ENCODE measurements at regions not wholly inside any gene's neighbourhood (a gene's known extent, or its start where the extent isn't known, plus 50 kb on each side); places are given as distances from the start of the nearest gene placed in this dataset.

DNA sequence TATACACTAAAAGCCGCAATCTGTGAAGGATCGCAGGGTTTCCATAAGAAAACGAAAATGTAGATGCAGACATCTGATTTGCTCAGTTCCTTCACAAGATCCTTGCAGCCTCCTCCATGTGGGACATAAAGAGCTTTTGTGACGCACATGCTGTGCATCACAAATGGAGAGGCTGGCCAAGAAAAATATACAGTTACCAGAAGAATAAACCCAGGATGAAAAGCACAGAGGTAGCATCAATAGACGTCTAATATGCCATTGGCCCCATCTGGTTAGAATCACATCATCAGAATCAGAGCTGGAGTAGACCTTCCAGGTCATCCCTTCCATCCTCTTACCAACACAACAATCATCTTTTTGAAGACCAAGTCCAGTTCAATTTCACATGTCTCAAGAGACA, 517.4 kb downstream of the RAB28 start:
- Histone ChIP-seq H3K9me3 (no peaks in the 10 kb centered on the region), H3K4me3 (no peak overlapping the region), H3K4me1 (no peaks in the 10 kb centered on the region), H3K27ac (no peak overlapping the region), H3K36me3 (no peaks in the 10 kb centered on the region), H3K27me3 (no peaks in the 10 kb centered on the region)
- TF ChIP-seq POLR2A (IDR thresholded peaks at IDR 0.05): no peak
- TF ChIP-seq, protein P1, sequence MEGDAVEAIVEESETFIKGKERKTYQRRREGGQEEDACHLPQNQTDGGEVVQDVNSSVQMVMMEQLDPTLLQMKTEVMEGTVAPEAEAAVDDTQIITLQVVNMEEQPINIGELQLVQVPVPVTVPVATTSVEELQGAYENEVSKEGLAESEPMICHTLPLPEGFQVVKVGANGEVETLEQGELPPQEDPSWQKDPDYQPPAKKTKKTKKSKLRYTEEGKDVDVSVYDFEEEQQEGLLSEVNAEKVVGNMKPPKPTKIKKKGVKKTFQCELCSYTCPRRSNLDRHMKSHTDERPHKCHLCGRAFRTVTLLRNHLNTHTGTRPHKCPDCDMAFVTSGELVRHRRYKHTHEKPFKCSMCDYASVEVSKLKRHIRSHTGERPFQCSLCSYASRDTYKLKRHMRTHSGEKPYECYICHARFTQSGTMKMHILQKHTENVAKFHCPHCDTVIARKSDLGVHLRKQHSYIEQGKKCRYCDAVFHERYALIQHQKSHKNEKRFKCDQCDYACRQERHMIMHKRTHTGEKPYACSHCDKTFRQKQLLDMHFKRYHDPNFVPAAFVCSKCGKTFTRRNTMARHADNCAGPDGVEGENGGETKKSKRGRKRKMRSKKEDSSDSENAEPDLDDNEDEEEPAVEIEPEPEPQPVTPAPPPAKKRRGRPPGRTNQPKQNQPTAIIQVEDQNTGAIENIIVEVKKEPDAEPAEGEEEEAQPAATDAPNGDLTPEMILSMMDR (IDR thresholded peaks at IDR 0.05): no peak
- intact Hi-C loops (cut with DNase I; ENCODE audit: low total_unique reads): no loop called here
- DNase-seq: no peak

DNA sequence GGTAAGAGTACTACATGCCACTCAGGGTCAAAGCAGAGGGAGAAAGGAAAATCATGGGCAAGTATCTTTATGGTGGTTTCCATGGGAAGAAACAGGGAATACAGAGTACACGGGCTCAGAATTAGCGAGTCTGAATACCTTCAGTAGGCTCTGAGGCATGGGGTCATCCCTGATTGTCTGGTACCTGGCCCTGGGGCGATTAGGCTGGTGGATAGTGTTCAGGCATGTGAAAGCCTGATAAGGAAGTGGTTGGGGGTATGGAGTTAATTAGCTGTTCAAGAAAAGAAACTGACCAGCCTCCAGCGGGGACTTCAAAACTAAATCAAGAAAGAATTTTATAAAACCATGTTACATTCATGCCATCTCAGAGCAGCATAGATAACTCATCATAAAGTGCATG, 518.8 kb downstream of the RAB28 start:
- no peak overlapping the region for H3K27ac ChIP-seq
- no peaks in the 10 kb centered on the region for H3K36me3 ChIP-seq
- no peaks in the 10 kb centered on the region for H3K9me3 ChIP-seq
- DNase-seq: no peak
- intact Hi-C loops (cut with DNase I; ENCODE audit: low total_unique reads): no loop called here
- no peak overlapping the region for H3K4me3 ChIP-seq
- H3K4me1 ChIP-seq: no peaks in the 10 kb centered on the region
- H3K27me3 ChIP-seq: no peaks in the 10 kb centered on the region
- TF ChIP-seq, protein P1 (IDR thresholded peaks at IDR 0.05): no peak
- no peak for TF ChIP-seq POLR2A (IDR thresholded peaks at IDR 0.05)

DNA sequence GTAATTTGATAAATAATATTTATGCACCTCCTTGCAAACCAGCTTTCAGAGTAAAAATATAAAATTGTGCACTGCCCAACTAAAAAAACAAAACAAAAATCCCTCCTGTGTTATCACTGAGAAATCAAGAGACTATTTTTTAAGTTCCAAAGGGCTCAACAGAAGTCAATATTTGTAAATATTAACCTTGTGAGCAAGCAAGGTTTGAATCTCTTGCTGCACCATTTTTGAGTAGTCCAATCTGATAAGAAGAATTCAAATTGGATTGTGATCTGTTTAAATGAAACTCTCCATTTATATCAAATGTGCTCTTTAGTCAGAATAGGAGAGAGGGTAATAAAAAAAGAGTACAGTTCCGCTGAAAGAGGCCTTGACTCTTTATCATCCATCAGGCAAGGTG, 520.2 kb downstream of the RAB28 start:
- Histone ChIP-seq H3K4me3 (no peak overlapping the region), H3K4me1 (no peaks in the 10 kb centered on the region), H3K36me3 (no peaks in the 10 kb centered on the region), H3K27ac (no peak overlapping the region), H3K9me3 (no peaks in the 10 kb centered on the region), H3K27me3 (no peaks in the 10 kb centered on the region)
- intact Hi-C loops (cut with DNase I; ENCODE audit: low total_unique reads): no loop called here
- no peak for DNase-seq
- TF ChIP-seq, protein P1 (IDR thresholded peaks at IDR 0.05): no peak
- TF ChIP-seq POLR2A (IDR thresholded peaks at IDR 0.05): no peak

DNA sequence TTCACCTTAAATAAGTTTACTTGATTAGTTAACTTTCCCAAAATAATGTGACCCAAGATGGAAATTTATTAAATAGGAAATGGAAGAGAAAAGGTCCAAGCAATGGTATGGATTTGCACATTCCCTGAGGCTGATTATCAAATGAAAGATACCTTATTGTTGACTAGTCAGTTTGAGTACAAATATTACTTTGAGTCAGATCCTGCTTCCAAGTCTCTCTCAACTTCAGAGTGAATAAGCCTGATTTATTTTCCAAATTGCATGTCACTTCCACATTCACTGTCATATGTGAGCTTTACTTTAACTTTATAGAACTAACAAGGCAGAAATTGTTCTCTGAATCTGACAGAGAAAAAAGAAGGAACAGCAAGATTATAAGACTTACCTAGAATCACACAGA, 520.8 kb downstream of the RAB28 start:
- no peak for DNase-seq
- Histone ChIP-seq H3K36me3 (no peaks in the 10 kb centered on the region), H3K4me3 (no peak overlapping the region), H3K27me3 (no peaks in the 10 kb centered on the region), H3K9me3 (no peaks in the 10 kb centered on the region), H3K27ac (no peak overlapping the region), H3K4me1 (no peaks in the 10 kb centered on the region)
- no peak for TF ChIP-seq POLR2A (IDR thresholded peaks at IDR 0.05)
- TF ChIP-seq, protein P1 (IDR thresholded peaks at IDR 0.05): no peak
- intact Hi-C loops (cut with DNase I; ENCODE audit: low total_unique reads): no loop called here

DNA sequence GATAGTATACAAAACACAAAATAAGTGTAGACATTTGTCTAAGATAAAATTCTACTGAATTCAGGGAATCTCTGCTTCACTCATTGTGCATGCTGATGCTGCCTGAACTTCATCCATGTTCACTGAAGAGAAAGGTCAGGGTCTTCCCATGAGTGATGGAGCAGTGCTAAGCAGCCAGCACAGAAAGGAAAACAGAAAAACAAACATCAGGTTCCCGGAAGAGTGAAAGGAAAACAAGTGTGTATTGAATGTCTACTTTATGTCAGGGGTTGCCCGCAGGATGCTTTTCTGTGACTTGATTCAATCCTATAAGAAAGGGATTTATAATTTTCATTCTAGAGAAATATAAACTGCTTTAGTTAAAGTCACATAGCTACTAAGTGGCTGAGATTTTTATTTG, 522.4 kb downstream of the RAB28 start:
- no peak for TF ChIP-seq POLR2A (IDR thresholded peaks at IDR 0.05)
- TF ChIP-seq, protein P1 (IDR thresholded peaks at IDR 0.05): no peak
- H3K27ac ChIP-seq: no peak overlapping the region
- no peaks in the 10 kb centered on the region for H3K9me3 ChIP-seq
- no peaks in the 10 kb centered on the region for H3K27me3 ChIP-seq
- H3K36me3 ChIP-seq: no peaks in the 10 kb centered on the region
- intact Hi-C loops (cut with DNase I; ENCODE audit: low total_unique reads): no loop called here
- H3K4me3 ChIP-seq: no peak overlapping the region
- H3K4me1 ChIP-seq: no peaks in the 10 kb centered on the region
- DNase-seq: no peak
